ENCODE measurements at regions not wholly inside any gene's neighbourhood (a gene's known extent, or its start where the extent isn't known, plus 50 kb on each side); places are given as distances from the start of the nearest gene placed in this dataset.
A peak's percentile ranks its signal among the peaks of the same experiment; 100 is the strongest.

- TF ChIP-seq REST (IDR thresholded peaks at IDR 0.05; ENCODE audit: unreplicated experiment) = no peak
Measured at GRCh38 chr5:108587821-108588220, 159.9 kb upstream of the FER start (continued).

DNA sequence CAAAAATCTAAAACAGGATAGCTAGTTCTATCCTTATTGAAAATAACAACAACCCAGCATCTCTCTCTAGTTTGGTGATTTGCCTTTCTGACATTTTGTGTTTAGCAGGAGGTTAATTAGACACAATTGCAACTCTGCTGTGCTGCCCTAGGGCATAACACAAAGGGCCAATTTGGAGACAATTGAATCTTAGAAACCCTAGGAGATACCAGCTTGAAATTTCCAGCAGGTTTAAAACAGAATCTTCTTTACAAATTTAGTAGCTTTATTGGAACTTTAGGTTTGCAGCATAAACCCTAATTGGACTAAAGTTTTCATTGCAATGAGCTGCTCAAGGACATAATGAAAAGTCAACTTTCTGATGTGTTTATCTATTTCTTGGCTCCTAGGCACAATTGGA is 166.7 kb upstream of the FER start:
- Mint-ChIP-seq H3K27ac (no peak overlapping the region), H3K4me1 (peaks cover 3% of the 10 kb centered on the region; the same call in 2 of the 3 replicates), H3K4me3 (no peak overlapping the region), H3K27me3 (ENCODE audit: insufficient read depth, low read depth, poor library complexity) (no peaks in the 10 kb centered on the region), H3K9me3 (peaks cover 8% of the 10 kb centered on the region), H3K36me3 (ENCODE audit: low read depth) (peaks cover 6% of the 10 kb centered on the region)
- Histone ChIP-seq H3F3A (replicated peaks; ENCODE audit: low read depth) (no peaks in the 10 kb centered on the region), H4K20me1 (replicated peaks; ENCODE audit: insufficient read depth) (no peaks in the 10 kb centered on the region), H3K4me2 (no peak overlapping the region), H3K79me2 (replicated peaks; ENCODE audit: insufficient read depth) (no peaks in the 10 kb centered on the region), H3K4me1 (ENCODE audit: insufficient read depth) (peaks cover 8% of the 10 kb centered on the region; the same call in 1 of the 2 replicates), H3K9me2 (ENCODE audit: insufficient read depth) (peaks cover 5% of the 10 kb centered on the region), H2AFZ (peak overlapping the region; percentile 57; the same call in 1 of the 2 replicates), H3K4me3 (no peak overlapping the region), H3K36me3 (ENCODE audit: insufficient read depth) (no peaks in the 10 kb centered on the region), H3K27ac (ENCODE audit: low read depth) (no peak overlapping the region), H3K27me3 (ENCODE audit: insufficient read depth) (no peaks in the 10 kb centered on the region)
- DNase-seq (ENCODE audit: low spot score) (no peak), ATAC-seq (no peak)
- no peak for TF ChIP-seq ZNF331 (CRISPR knock-in tag; IDR thresholded peaks at IDR 0.05; ENCODE audit: low read depth)
- no peak for TF ChIP-seq EZH2 (IDR thresholded peaks at IDR 0.05; ENCODE audit: low read depth, unreplicated experiment)
- TF ChIP-seq JUNB (IDR thresholded peaks at IDR 0.05; ENCODE audit: unreplicated experiment) = no peak
- TF ChIP-seq, protein P1, sequence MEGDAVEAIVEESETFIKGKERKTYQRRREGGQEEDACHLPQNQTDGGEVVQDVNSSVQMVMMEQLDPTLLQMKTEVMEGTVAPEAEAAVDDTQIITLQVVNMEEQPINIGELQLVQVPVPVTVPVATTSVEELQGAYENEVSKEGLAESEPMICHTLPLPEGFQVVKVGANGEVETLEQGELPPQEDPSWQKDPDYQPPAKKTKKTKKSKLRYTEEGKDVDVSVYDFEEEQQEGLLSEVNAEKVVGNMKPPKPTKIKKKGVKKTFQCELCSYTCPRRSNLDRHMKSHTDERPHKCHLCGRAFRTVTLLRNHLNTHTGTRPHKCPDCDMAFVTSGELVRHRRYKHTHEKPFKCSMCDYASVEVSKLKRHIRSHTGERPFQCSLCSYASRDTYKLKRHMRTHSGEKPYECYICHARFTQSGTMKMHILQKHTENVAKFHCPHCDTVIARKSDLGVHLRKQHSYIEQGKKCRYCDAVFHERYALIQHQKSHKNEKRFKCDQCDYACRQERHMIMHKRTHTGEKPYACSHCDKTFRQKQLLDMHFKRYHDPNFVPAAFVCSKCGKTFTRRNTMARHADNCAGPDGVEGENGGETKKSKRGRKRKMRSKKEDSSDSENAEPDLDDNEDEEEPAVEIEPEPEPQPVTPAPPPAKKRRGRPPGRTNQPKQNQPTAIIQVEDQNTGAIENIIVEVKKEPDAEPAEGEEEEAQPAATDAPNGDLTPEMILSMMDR (conservative IDR thresholded peaks at IDR 0.05; ENCODE audit: low read depth in 2 of 2) = no peak
- no peak for TF ChIP-seq EZH2phosphoT487 (IDR thresholded peaks at IDR 0.05; ENCODE audit: unreplicated experiment)
- TF ChIP-seq CREB1 (CRISPR knock-in tag; IDR thresholded peaks at IDR 0.05; ENCODE audit: low read depth) = no peak
- no peak for TF ChIP-seq REST (IDR thresholded peaks at IDR 0.05; ENCODE audit: unreplicated experiment)
- TF ChIP-seq POLR2AphosphoS5 (IDR thresholded peaks at IDR 0.05; ENCODE audit: low read depth) = no peak
- TF ChIP-seq, protein P2, sequence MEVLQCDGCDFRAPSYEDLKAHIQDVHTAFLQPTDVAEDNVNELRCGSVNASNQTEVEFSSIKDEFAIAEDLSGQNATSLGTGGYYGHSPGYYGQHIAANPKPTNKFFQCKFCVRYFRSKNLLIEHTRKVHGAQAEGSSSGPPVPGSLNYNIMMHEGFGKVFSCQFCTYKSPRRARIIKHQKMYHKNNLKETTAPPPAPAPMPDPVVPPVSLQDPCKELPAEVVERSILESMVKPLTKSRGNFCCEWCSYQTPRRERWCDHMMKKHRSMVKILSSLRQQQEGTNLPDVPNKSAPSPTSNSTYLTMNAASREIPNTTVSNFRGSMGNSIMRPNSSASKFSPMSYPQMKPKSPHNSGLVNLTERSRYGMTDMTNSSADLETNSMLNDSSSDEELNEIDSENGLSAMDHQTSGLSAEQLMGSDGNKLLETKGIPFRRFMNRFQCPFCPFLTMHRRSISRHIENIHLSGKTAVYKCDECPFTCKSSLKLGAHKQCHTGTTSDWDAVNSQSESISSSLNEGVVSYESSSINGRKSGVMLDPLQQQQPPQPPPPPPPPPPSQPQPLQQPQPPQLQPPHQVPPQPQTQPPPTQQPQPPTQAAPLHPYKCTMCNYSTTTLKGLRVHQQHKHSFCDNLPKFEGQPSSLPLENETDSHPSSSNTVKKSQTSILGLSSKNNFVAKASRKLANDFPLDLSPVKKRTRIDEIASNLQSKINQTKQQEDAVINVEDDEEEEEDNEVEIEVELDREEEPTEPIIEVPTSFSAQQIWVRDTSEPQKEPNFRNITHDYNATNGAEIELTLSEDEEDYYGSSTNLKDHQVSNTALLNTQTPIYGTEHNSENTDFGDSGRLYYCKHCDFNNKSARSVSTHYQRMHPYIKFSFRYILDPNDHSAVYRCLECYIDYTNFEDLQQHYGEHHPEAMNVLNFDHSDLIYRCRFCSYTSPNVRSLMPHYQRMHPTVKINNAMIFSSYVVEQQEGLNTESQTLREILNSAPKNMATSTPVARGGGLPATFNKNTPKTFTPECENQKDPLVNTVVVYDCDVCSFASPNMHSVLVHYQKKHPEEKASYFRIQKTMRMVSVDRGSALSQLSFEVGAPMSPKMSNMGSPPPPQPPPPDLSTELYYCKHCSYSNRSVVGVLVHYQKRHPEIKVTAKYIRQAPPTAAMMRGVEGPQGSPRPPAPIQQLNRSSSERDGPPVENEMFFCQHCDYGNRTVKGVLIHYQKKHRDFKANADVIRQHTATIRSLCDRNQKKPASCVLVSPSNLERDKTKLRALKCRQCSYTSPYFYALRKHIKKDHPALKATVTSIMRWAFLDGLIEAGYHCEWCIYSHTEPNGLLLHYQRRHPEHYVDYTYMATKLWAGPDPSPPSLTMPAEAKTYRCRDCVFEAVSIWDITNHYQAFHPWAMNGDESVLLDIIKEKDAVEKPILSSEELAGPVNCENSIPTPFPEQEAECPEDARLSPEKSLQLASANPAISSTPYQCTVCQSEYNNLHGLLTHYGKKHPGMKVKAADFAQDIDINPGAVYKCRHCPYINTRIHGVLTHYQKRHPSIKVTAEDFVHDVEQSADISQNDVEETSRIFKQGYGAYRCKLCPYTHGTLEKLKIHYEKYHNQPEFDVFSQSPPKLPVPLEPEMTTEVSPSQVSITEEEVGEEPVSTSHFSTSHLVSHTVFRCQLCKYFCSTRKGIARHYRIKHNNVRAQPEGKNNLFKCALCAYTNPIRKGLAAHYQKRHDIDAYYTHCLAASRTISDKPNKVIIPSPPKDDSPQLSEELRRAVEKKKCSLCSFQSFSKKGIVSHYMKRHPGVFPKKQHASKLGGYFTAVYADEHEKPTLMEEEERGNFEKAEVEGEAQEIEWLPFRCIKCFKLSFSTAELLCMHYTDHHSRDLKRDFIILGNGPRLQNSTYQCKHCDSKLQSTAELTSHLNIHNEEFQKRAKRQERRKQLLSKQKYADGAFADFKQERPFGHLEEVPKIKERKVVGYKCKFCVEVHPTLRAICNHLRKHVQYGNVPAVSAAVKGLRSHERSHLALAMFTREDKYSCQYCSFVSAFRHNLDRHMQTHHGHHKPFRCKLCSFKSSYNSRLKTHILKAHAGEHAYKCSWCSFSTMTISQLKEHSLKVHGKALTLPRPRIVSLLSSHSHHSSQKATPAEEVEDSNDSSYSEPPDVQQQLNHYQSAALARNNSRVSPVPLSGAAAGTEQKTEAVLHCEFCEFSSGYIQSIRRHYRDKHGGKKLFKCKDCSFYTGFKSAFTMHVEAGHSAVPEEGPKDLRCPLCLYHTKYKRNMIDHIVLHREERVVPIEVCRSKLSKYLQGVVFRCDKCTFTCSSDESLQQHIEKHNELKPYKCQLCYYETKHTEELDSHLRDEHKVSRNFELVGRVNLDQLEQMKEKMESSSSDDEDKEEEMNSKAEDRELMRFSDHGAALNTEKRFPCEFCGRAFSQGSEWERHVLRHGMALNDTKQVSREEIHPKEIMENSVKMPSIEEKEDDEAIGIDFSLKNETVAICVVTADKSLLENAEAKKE (CRISPR knock-in tag; IDR thresholded peaks at IDR 0.05) = no peak
- TF ChIP-seq STAT1 (IDR thresholded peaks at IDR 0.05; ENCODE audit: unreplicated experiment) = no peak

Data from GM23338 (cell line).